GM18861 (cell line): ENCODE measurements at regions not wholly inside any gene's neighbourhood (a gene's known extent, or its start where the extent isn't known, plus 50 kb on each side); places are given as distances from the start of the nearest gene placed in this dataset.

Experiments
- ATAC-seq: cut with Tn5 transposase; IDR thresholded peaks from one replicate; pipeline ENCODE4 v1.9.1; 2021; ENCODE audit not compliant: unreplicated experiment

GRCh38 chr1:232290570-232290969 is 339.4 kb downstream of the SIPA1L2 start:
- no peak for ATAC-seq

GRCh38 chr1:232287676-232288569 is 342.0 kb downstream of the SIPA1L2 start:
- ATAC-seq, result no peak

- ATAC-seq, result no peak
Observed at GRCh38 chr1:232285138-232285537, 344.8 kb downstream of the SIPA1L2 start.

- ATAC-seq, result no peak
Observed at GRCh38 chr1:232283864-232284263, 346.1 kb downstream of the SIPA1L2 start.

- ATAC-seq, result no peak
Observed at GRCh38 chr1:232282498-232282897, 347.4 kb downstream of the SIPA1L2 start.

GRCh38 chr1:232280910-232281309 is 349.0 kb downstream of the SIPA1L2 start:
- ATAC-seq, result no peak

- no peak for ATAC-seq
Observed at GRCh38 chr1:232279909-232280400, 350.0 kb downstream of the SIPA1L2 start.

- ATAC-seq, result no peak
Observed at GRCh38 chr1:232278925-232279324, 351.0 kb downstream of the SIPA1L2 start.

GRCh38 chr1:232276651-232277050 is 353.3 kb downstream of the SIPA1L2 start:
- ATAC-seq, result no peak

GRCh38 chr1:232274999-232275710 is 354.8 kb downstream of the SIPA1L2 start:
- ATAC-seq, result no peak

- no peak for ATAC-seq
Observed at GRCh38 chr1:232274236-232274855, 355.6 kb downstream of the SIPA1L2 start.

GRCh38 chr1:232273011-232273410 is 356.9 kb downstream of the SIPA1L2 start:
- ATAC-seq, result no peak

GRCh38 chr1:232271991-232272589 is 357.8 kb downstream of the SIPA1L2 start:
- no peak for ATAC-seq

GRCh38 chr1:232271299-232271698 is 358.6 kb downstream of the SIPA1L2 start:
- no peak for ATAC-seq

GRCh38 chr1:232269988-232270387 is 359.9 kb downstream of the SIPA1L2 start:
- ATAC-seq, result no peak

- no peak for ATAC-seq
Observed at GRCh38 chr1:232267837-232268598, 361.9 kb downstream of the SIPA1L2 start.

GRCh38 chr1:232267092-232267836 is 362.7 kb downstream of the SIPA1L2 start:
- ATAC-seq, result no peak

- ATAC-seq, result no peak
Observed at GRCh38 chr1:232263452-232263851, 366.5 kb downstream of the SIPA1L2 start.

GRCh38 chr1:232262991-232263390 is 366.9 kb downstream of the SIPA1L2 start:
- ATAC-seq, result no peak

- no peak for ATAC-seq
Observed at GRCh38 chr1:232260861-232261260, 369.1 kb downstream of the SIPA1L2 start.
